Panc1 (cell line): ENCODE measurements at regions not wholly inside any gene's neighbourhood (a gene's known extent, or its start where the extent isn't known, plus 50 kb on each side); places are given as distances from the start of the nearest gene placed in this dataset.

Source experiments
- POLR2AphosphoS5 ChIP-seq: IDR thresholded peaks from 2 replicates; pipeline ENCODE4 v1.6.1; 2012; ENCODE audit warnings: mild to moderate bottlenecking, low read depth, low read length, moderate library complexity
- TCF7L2 ChIP-seq: IDR thresholded peaks from 2 replicates; pipeline ENCODE4 v1.6.1; 2011; ENCODE audit warnings: mild to moderate bottlenecking, low read depth, low read length, inconsistent platforms
- TF ChIP-seq, protein P1 (sequence below): fragments of 450-650 bp; IDR thresholded peaks from 2 replicates; pipeline ENCODE4 v1.5.1; 2017; ENCODE audit warnings: mild to moderate bottlenecking

DNA sequence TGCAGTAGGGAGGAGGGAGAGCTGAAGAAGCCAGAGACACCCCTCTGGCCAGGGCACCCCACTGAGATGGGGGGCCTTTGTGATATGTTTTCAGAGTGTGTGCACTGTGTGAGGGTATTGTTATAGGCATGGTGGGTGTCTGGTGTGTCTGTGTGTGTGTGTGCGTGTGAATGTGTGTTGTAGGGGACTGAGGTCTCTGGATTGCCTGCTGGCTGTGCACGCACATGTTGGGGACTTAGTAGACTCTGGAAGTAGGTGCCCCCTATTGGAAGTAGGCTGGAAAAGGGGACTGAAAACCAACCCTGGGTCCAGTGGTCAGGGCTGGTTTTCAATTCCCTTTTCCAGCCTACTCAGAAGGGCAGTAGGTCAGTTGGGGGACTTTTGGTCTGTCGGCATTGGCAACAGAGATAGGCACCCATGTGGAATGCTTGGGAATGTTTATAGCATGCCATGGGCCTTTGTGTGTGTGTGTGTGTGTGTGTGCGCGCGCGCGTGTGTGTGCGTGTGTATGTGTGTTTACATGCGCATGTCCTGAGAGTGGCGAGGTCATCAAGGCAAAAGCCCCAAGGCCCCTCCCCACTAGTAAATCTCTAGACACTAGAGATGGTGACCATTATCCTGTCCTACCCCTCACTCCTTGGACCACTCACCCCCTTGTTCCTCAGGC lies 78.8 kb downstream of the HIF1AN start:
- no peak for TF ChIP-seq TCF7L2
- TF ChIP-seq, protein P1, sequence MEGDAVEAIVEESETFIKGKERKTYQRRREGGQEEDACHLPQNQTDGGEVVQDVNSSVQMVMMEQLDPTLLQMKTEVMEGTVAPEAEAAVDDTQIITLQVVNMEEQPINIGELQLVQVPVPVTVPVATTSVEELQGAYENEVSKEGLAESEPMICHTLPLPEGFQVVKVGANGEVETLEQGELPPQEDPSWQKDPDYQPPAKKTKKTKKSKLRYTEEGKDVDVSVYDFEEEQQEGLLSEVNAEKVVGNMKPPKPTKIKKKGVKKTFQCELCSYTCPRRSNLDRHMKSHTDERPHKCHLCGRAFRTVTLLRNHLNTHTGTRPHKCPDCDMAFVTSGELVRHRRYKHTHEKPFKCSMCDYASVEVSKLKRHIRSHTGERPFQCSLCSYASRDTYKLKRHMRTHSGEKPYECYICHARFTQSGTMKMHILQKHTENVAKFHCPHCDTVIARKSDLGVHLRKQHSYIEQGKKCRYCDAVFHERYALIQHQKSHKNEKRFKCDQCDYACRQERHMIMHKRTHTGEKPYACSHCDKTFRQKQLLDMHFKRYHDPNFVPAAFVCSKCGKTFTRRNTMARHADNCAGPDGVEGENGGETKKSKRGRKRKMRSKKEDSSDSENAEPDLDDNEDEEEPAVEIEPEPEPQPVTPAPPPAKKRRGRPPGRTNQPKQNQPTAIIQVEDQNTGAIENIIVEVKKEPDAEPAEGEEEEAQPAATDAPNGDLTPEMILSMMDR = no peak
- no peak for TF ChIP-seq POLR2AphosphoS5
